ENCODE measurements at regions not wholly inside any gene's neighbourhood (a gene's known extent, or its start where the extent isn't known, plus 50 kb on each side); places are given as distances from the start of the nearest gene placed in this dataset.

DNA sequence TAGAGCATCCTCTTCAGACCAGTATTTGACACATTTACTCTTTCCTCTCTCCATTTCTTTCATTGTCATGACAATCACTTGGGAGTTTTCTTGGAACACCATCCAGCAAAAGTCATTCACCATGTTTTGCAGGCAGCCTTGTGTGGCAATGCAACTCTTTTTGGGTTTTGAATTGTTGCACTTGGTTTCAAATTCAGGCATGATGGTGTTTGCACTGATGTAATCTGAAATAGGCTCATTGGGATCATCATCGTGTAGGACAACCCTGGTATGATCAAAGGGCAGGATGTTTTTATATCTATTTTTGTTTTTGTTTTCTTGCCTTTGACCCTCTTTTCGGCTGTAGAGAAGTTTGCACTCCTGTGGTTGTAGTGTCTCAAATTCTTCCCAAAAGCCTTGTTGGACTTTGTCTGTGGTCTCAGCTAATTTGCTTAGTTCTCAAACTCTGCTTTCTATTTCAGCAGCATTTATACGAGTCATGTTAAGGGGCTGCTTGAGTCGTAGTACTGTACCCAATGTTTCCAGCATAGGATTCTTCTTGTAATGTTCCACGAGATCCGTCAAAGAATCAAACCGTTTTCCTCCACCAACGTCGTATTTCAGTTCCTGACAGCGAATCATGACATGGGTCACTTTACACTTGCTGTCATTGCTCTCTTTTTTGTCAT, 160.8 kb upstream of the TNFAIP3 start:
- Histone ChIP-seq H3K79me2 (ENCODE audit: low read depth) (no peaks in the 10 kb centered on the region), H4K20me1 (ENCODE audit: low read depth) (no peaks in the 10 kb centered on the region), H3F3A (ENCODE audit: low read depth) (no peaks in the 10 kb centered on the region), H3K27me3 (no peaks in the 10 kb centered on the region), H3K27ac (no peak overlapping the region), H3K9ac (no peak overlapping the region), H3K4me1 (no peaks in the 10 kb centered on the region), H3K4me2 (no peak overlapping the region), H3K9me3 (ENCODE audit: low read depth) (no peaks in the 10 kb centered on the region), H3K36me3 (no peaks in the 10 kb centered on the region), H2AFZ (replicated peaks) (no peak overlapping the region), H3K4me3 (no peak overlapping the region)
- no peaks in the 10 kb centered on the region for H3K36me3 Mint-ChIP-seq
- H3K4me3 Mint-ChIP-seq, result no peak overlapping the region
- H3K27me3 Mint-ChIP-seq (ENCODE audit: insufficient read depth, low read depth), result peaks cover 3% of the 10 kb centered on the region
- no peaks in the 10 kb centered on the region for H3K9me3 Mint-ChIP-seq
- TF ChIP-seq EZH2 (IDR thresholded peaks at IDR 0.05) (no peak), EZH2phosphoT487 (IDR thresholded peaks at IDR 0.05) (no peak)
- TF ChIP-seq, protein P1, sequence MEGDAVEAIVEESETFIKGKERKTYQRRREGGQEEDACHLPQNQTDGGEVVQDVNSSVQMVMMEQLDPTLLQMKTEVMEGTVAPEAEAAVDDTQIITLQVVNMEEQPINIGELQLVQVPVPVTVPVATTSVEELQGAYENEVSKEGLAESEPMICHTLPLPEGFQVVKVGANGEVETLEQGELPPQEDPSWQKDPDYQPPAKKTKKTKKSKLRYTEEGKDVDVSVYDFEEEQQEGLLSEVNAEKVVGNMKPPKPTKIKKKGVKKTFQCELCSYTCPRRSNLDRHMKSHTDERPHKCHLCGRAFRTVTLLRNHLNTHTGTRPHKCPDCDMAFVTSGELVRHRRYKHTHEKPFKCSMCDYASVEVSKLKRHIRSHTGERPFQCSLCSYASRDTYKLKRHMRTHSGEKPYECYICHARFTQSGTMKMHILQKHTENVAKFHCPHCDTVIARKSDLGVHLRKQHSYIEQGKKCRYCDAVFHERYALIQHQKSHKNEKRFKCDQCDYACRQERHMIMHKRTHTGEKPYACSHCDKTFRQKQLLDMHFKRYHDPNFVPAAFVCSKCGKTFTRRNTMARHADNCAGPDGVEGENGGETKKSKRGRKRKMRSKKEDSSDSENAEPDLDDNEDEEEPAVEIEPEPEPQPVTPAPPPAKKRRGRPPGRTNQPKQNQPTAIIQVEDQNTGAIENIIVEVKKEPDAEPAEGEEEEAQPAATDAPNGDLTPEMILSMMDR (IDR thresholded peaks at IDR 0.05), result no peak
- no peak overlapping the region for H3K27ac Mint-ChIP-seq
- peaks cover 7% of the 10 kb centered on the region for H3K4me1 Mint-ChIP-seq
- no peak for DNase-seq (ENCODE audit: low spot score)

DNA sequence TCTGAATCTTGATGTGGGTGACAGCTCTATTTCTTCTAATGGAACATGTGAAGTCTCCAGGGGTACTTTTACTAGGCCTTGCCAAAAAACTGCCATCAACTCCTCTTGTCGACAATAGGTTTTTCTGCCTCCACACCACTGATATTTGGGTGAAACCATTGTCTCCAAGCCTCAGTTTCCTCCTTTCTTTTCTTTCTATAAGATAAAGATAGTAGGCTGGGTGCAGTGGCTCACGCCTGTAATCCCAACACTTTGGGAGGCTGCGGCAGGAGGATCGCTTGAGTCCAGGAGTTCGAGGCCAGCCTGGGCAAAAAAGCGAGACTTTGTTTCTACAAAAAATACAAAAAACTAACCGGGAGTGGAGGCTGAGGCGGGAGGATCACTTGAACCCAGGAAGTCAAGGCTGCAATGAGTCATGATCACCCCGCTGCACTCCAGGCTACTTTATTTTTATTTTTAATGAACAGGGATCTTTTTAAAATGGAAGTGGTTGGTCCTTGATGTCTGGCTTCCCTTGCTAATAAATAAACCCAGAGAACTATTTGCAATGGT, 159.9 kb upstream of the TNFAIP3 start:
- Mint-ChIP-seq H3K4me1 (peaks cover 7% of the 10 kb centered on the region), H3K27ac (no peak overlapping the region), H3K9me3 (no peaks in the 10 kb centered on the region), H3K4me3 (no peak overlapping the region), H3K27me3 (ENCODE audit: insufficient read depth, low read depth) (peaks cover 2% of the 10 kb centered on the region), H3K36me3 (no peaks in the 10 kb centered on the region)
- Histone ChIP-seq H3K9me3 (ENCODE audit: low read depth) (no peaks in the 10 kb centered on the region), H2AFZ (replicated peaks) (no peak overlapping the region), H3F3A (ENCODE audit: low read depth) (no peaks in the 10 kb centered on the region), H3K36me3 (no peaks in the 10 kb centered on the region), H3K79me2 (ENCODE audit: low read depth) (no peaks in the 10 kb centered on the region), H3K9ac (no peak overlapping the region), H3K27me3 (no peaks in the 10 kb centered on the region), H3K4me2 (no peak overlapping the region), H4K20me1 (ENCODE audit: low read depth) (no peaks in the 10 kb centered on the region), H3K4me1 (no peaks in the 10 kb centered on the region), H3K4me3 (no peak overlapping the region), H3K27ac (no peak overlapping the region)
- TF ChIP-seq EZH2 (IDR thresholded peaks at IDR 0.05) (no peak), EZH2phosphoT487 (IDR thresholded peaks at IDR 0.05) (no peak)
- TF ChIP-seq, protein P1 (IDR thresholded peaks at IDR 0.05), result no peak
- DNase-seq (ENCODE audit: low spot score), result no peak

DNA sequence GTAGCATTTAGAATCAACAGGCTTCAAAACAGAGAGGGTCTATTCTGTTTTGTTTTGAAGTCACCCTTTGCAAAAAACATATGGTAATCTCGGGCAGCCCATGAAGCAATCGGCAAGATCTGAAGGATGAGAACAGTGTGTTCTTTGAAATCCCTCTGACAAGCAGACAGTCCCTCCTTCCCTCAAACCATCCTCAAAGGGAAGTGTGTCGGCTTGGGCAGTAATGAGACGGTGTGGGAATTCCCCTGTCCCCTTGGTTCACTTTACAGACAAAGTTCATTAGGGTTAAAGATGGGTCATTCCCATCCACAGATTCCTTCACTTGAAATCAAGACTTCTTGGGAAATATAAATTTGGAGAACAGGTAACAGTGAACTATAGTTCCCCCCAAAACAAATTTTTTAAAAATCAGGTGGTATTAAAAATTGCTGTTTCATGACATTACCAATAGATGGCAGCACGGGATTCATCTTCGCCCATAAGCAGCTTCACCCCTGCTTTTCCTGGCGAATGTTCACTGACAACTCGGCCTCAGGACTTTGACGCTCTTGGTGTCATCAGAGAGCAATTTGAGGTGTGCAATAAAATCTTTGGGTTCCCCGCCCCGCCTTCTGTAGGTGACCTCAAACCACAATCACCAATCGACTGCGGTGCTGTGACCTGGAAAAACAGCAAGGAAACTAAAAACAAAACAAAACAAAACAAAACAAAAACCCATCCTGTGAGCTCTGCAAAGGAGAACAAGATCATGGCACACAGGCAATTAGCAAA, 159.3 kb upstream of the TNFAIP3 start:
- Histone ChIP-seq H3K27ac (no peak overlapping the region), H3K79me2 (ENCODE audit: low read depth) (no peaks in the 10 kb centered on the region), H3K9ac (no peak overlapping the region), H3K36me3 (no peaks in the 10 kb centered on the region), H3K4me3 (no peak overlapping the region), H3K27me3 (no peaks in the 10 kb centered on the region), H4K20me1 (ENCODE audit: low read depth) (no peaks in the 10 kb centered on the region), H3K9me3 (ENCODE audit: low read depth) (no peaks in the 10 kb centered on the region), H3K4me1 (no peaks in the 10 kb centered on the region), H3F3A (ENCODE audit: low read depth) (no peaks in the 10 kb centered on the region), H2AFZ (replicated peaks) (no peak overlapping the region), H3K4me2 (no peak overlapping the region)
- Mint-ChIP-seq H3K27me3 (ENCODE audit: insufficient read depth, low read depth) (peaks cover 2% of the 10 kb centered on the region), H3K4me1 (peaks cover 7% of the 10 kb centered on the region), H3K36me3 (no peaks in the 10 kb centered on the region), H3K27ac (no peak overlapping the region), H3K4me3 (no peak overlapping the region), H3K9me3 (no peaks in the 10 kb centered on the region)
- DNase-seq (ENCODE audit: low spot score), result peak; percentile 78
- no peak for TF ChIP-seq EZH2phosphoT487 (IDR thresholded peaks at IDR 0.05)
- TF ChIP-seq, protein P1 (IDR thresholded peaks at IDR 0.05), result peak; percentile 86

All from neural progenitor cell (in vitro differentiated cells).